ENCODE measurements at regions not wholly inside any gene's neighbourhood (a gene's known extent, or its start where the extent isn't known, plus 50 kb on each side); places are given as distances from the start of the nearest gene placed in this dataset.
A peak's percentile ranks its signal among the peaks of the same experiment; 100 is the strongest.

GRCh38 chr5:6950860-6951259 is 237.6 kb downstream of the TENT4A start:
- 60% methylated on average over 4 of the region's 5 CpGs for WGBS (ENCODE audit: insufficient coverage)
- Histone ChIP-seq H3K9me3 (ENCODE audit: control insufficient read depth, insufficient read depth, low read length) (no peaks in the 10 kb centered on the region), H3K27me3 (ENCODE audit: control insufficient read depth, insufficient read depth, low read length) (no peaks in the 10 kb centered on the region), H3K4me1 (ENCODE audit: control insufficient read depth, insufficient read depth, low read length) (no peaks in the 10 kb centered on the region), H3K27ac (ENCODE audit: low read length) (no peak overlapping the region), H3K36me3 (ENCODE audit: control insufficient read depth, insufficient read depth, low read length) (no peaks in the 10 kb centered on the region), H3K4me3 (ENCODE audit: low read length) (no peak overlapping the region)
- no peak for ATAC-seq
- H3K36me3 Mint-ChIP-seq = no peaks in the 10 kb centered on the region
- intact Hi-C loops (cut with micrococcal nuclease) = no loop called here
- no peak overlapping the region for H3K27ac Mint-ChIP-seq
- no peak for DNase-seq
- no peaks in the 10 kb centered on the region for H3K27me3 Mint-ChIP-seq (ENCODE audit: low read depth in 2 of 2)
- H3K9me3 Mint-ChIP-seq = peaks cover 6 to 7% of the 10 kb centered on the region in 2 donors
- no peaks in the 10 kb centered on the region for H3K4me1 Mint-ChIP-seq
- no peak overlapping the region for H3K4me3 Mint-ChIP-seq
- no peak for TF ChIP-seq CTCF (IDR thresholded peaks at IDR 0.05)

GRCh38 chr5:6961123-6961522 is 247.9 kb downstream of the TENT4A start:
- no peak for TF ChIP-seq CTCF (IDR thresholded peaks at IDR 0.05)

GRCh38 chr5:6961837-6962635 is 248.8 kb downstream of the TENT4A start:
- 77% methylated on average over 12 of the region's 12 CpGs for WGBS (ENCODE audit: insufficient coverage)
- Histone ChIP-seq H3K36me3 (ENCODE audit: control insufficient read depth, insufficient read depth, low read length) (no peaks in the 10 kb centered on the region), H3K27ac (ENCODE audit: low read length) (no peak overlapping the region), H3K27me3 (ENCODE audit: control insufficient read depth, insufficient read depth, low read length) (no peaks in the 10 kb centered on the region), H3K4me1 (ENCODE audit: control insufficient read depth, insufficient read depth, low read length) (no peaks in the 10 kb centered on the region), H3K4me3 (ENCODE audit: low read length) (no peak overlapping the region), H3K9me3 (ENCODE audit: control insufficient read depth, insufficient read depth, low read length) (no peaks in the 10 kb centered on the region)
- H3K27ac Mint-ChIP-seq = no peak overlapping the region
- ATAC-seq (no peak), DNase-seq (no peak)
- H3K36me3 Mint-ChIP-seq = no peaks in the 10 kb centered on the region
- H3K4me1 Mint-ChIP-seq = no peaks in the 10 kb centered on the region
- H3K9me3 Mint-ChIP-seq = peaks cover 0 to 6% of the 10 kb centered on the region in 2 donors
- no peak overlapping the region for H3K4me3 Mint-ChIP-seq
- TF ChIP-seq CTCF (IDR thresholded peaks at IDR 0.05) = no peak
- H3K27me3 Mint-ChIP-seq (ENCODE audit: low read depth in 2 of 2) = no peaks in the 10 kb centered on the region
- intact Hi-C loops (cut with micrococcal nuclease) = no loop called here

More at GRCh38 chr5:6961123-6961522, 247.9 kb downstream of the TENT4A start:
- Mint-ChIP-seq H3K27ac (no peak overlapping the region), H3K4me3 (no peak overlapping the region), H3K27me3 (ENCODE audit: low read depth in 2 of 2) (no peaks in the 10 kb centered on the region), H3K4me1 (no peaks in the 10 kb centered on the region), H3K36me3 (no peaks in the 10 kb centered on the region), H3K9me3 (peaks cover 0 to 6% of the 10 kb centered on the region in 2 donors)
- DNase-seq (no peak), ATAC-seq (peak in 1 of 3 donors; percentile 3)
- Histone ChIP-seq H3K9me3 (ENCODE audit: control insufficient read depth, insufficient read depth, low read length) (no peaks in the 10 kb centered on the region), H3K27me3 (ENCODE audit: control insufficient read depth, insufficient read depth, low read length) (no peaks in the 10 kb centered on the region), H3K4me1 (ENCODE audit: control insufficient read depth, insufficient read depth, low read length) (no peaks in the 10 kb centered on the region), H3K4me3 (ENCODE audit: low read length) (no peak overlapping the region), H3K36me3 (ENCODE audit: control insufficient read depth, insufficient read depth, low read length) (no peaks in the 10 kb centered on the region), H3K27ac (ENCODE audit: low read length) (no peak overlapping the region)
- intact Hi-C loops (cut with micrococcal nuclease) = no loop called here
- 93% methylated on average over 2 of the region's 2 CpGs for WGBS (ENCODE audit: insufficient coverage)

- ATAC-seq (no peak), DNase-seq (no peak)
- Histone ChIP-seq H3K4me3 (ENCODE audit: low read length) (no peak overlapping the region), H3K36me3 (ENCODE audit: control insufficient read depth, insufficient read depth, low read length) (no peaks in the 10 kb centered on the region), H3K27ac (ENCODE audit: low read length) (no peak overlapping the region), H3K4me1 (ENCODE audit: control insufficient read depth, insufficient read depth, low read length) (no peaks in the 10 kb centered on the region), H3K27me3 (ENCODE audit: control insufficient read depth, insufficient read depth, low read length) (no peaks in the 10 kb centered on the region), H3K9me3 (ENCODE audit: control insufficient read depth, insufficient read depth, low read length) (no peaks in the 10 kb centered on the region)
- WGBS (ENCODE audit: insufficient coverage) = 75% methylated on average over 2 of the region's 2 CpGs
- Mint-ChIP-seq H3K27ac (no peak overlapping the region), H3K9me3 (no peaks in the 10 kb centered on the region), H3K27me3 (ENCODE audit: low read depth in 2 of 2) (no peaks in the 10 kb centered on the region), H3K36me3 (no peaks in the 10 kb centered on the region), H3K4me3 (no peak overlapping the region), H3K4me1 (no peaks in the 10 kb centered on the region)
- intact Hi-C loops (cut with micrococcal nuclease) = no loop called here
- no peak for TF ChIP-seq CTCF (IDR thresholded peaks at IDR 0.05)
Observed at GRCh38 chr5:6976971-6977370, 263.7 kb downstream of the TENT4A start.
